Psoas muscle (tissue), 7 donors: ENCODE measurements at regions not wholly inside any gene's neighbourhood (a gene's known extent, or its start where the extent isn't known, plus 50 kb on each side); places are given as distances from the start of the nearest gene placed in this dataset.

Experiments used
- ATAC-seq, 4 donors: fragments of 200-7000 bp; cut with Tn5 transposase; one replicate each; pipeline ENCODE4 v1.9.1; 2020; ENCODE audit warnings: moderate library complexity in 3 of 4, mild to moderate bottlenecking in 2 of 4
- DNase-seq, 2 donors: peaks; one replicate each; pipeline ENCODE4 v3.0.0-alpha.2; 2020
- H3K27ac ChIP-seq: fragments of 200-600 bp; one replicate; pipeline ENCODE4 v1.8.0; 2022
- H3K27me3 ChIP-seq, 3 donors: fragments of 200-600 bp in 1 of 3; one replicate each; pipeline versions ENCODE4 v1.6.1 to v1.8.0; 2013 to 2022; ENCODE audit warnings: low read length in 2 of 3, mild to moderate bottlenecking in 2 of 3, moderate library complexity in 1 of 3; ENCODE audit not compliant: insufficient read depth in 3 of 3
- H3K36me3 ChIP-seq, 2 donors: fragments of 200-600 bp in 1 of 2; one replicate each; pipeline versions ENCODE4 v1.6.1 to v1.8.0; 2013 to 2022; ENCODE audit warnings: low read depth in 1 of 2, mild to moderate bottlenecking in 1 of 2, moderate library complexity in 1 of 2; ENCODE audit not compliant: insufficient read depth in 1 of 2
- H3K4me1 ChIP-seq: fragments of 200-600 bp; one replicate; pipeline ENCODE4 v1.8.0; 2022
- H3K4me3 ChIP-seq: fragments of 200-600 bp; one replicate; pipeline ENCODE4 v1.8.0; 2022; ENCODE audit warnings: mild to moderate bottlenecking
- H3K9me3 ChIP-seq: fragments of 200-600 bp; one replicate; pipeline ENCODE4 v1.8.0; 2022
- WGBS, 3 donors: extraction: QIAGEN DNeasy Blood & Tissue Kit; methylation state at CpG; one replicate each; pipeline versions ENCODE4 v1.1.6 to v1.1.7; 2013; 5-methylcytosine and 5-hydroxymethylcytosine counted together
- intact Hi-C, 2 donors: fragments of 100-400 bp; cut with DNase I; formaldehyde crosslinking; loops; one replicate each; pipeline versions ENCODE4 v1.11.0 to v1.14.2; 2022
- TF ChIP-seq, protein P1 (sequence below): fragments of 200-600 bp; IDR thresholded peaks from one replicate; pipeline ENCODE4 v1.8.0; 2022; ENCODE audit warnings: antibody characterized with exemption
- donor health status: healthy with polysubstance abuse.
- donor health status: DM: no; HTN: no; CAD: no; lungs with moderate emphysema.
- donor health status: Bipolar disorder and iron deficiency.
- donor health status: healthy.
- donor health status: DM: yes; HTN: yes; CAD: no.
- donor health status: DM: no; HTN: no; CAD: no.
- donor health status: DM: yes; HTN: yes; CAD: no.

DNA sequence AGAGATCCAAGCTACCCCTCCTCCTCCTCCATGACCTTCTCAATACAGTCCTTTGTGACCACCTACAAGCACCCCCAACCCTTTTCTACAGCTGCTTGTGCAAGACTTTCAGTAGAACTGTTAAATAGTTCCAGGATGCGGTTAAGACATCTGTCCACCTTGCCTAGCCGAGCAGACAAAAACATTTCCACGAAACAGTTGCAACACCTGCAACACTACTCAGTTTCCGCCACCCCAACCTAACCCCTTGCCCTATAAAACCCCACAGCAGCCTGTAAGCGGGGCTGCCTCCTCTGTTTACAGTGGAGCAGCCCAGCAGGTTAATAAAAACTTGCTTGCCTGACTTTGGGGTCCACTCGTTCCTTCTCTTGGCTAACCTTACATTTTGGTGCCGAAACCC lies 1803.5 kb upstream of the CDH6 start:
- TF ChIP-seq, protein P1, sequence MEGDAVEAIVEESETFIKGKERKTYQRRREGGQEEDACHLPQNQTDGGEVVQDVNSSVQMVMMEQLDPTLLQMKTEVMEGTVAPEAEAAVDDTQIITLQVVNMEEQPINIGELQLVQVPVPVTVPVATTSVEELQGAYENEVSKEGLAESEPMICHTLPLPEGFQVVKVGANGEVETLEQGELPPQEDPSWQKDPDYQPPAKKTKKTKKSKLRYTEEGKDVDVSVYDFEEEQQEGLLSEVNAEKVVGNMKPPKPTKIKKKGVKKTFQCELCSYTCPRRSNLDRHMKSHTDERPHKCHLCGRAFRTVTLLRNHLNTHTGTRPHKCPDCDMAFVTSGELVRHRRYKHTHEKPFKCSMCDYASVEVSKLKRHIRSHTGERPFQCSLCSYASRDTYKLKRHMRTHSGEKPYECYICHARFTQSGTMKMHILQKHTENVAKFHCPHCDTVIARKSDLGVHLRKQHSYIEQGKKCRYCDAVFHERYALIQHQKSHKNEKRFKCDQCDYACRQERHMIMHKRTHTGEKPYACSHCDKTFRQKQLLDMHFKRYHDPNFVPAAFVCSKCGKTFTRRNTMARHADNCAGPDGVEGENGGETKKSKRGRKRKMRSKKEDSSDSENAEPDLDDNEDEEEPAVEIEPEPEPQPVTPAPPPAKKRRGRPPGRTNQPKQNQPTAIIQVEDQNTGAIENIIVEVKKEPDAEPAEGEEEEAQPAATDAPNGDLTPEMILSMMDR: no peak
- no peaks in the 10 kb centered on the region for H3K4me1 ChIP-seq
- 82 to 93% (median 90%) methylated on average over 7 of the region's 7 CpGs for WGBS, 3 donors
- H3K36me3 ChIP-seq: no peaks in the 10 kb centered on the region
- no peak overlapping the region for H3K27ac ChIP-seq
- H3K9me3 ChIP-seq: no peaks in the 10 kb centered on the region
- intact Hi-C loops: no loop called here
- no peak overlapping the region for H3K4me3 ChIP-seq
- DNase-seq (no peak), ATAC-seq (no peak)
- H3K27me3 ChIP-seq: no peaks in the 10 kb centered on the region

DNA sequence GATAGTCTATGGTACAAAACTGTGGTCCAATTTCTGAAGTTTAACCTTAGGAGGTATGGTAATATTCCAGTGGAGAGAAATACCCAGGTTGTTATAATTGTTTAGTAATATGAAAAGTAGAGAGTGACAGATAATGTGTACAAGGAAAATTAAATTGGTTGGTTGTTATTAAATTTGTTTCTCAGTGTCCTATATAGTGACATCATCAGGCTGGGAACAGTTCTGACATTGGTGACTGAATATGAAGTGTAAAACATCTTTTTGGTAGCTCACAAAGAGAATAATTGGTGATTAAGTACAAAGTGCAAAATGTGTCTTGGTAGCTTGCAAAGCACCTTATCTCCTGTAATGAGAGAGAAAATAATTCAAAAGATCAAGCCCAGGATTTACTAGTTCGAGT lies 1806.1 kb upstream of the CDH6 start:
- Histone ChIP-seq H3K4me3 (no peak overlapping the region), H3K4me1 (no peaks in the 10 kb centered on the region), H3K27me3 (no peaks in the 10 kb centered on the region), H3K36me3 (no peaks in the 10 kb centered on the region), H3K27ac (no peak overlapping the region), H3K9me3 (no peaks in the 10 kb centered on the region)
- ATAC-seq (no peak), DNase-seq (no peak)
- intact Hi-C loops: no loop called here
- TF ChIP-seq, protein P1: no peak
- WGBS, 3 donors: 34 to 39% (median 39%) methylated on average over 1 of the region's 1 CpG

DNA sequence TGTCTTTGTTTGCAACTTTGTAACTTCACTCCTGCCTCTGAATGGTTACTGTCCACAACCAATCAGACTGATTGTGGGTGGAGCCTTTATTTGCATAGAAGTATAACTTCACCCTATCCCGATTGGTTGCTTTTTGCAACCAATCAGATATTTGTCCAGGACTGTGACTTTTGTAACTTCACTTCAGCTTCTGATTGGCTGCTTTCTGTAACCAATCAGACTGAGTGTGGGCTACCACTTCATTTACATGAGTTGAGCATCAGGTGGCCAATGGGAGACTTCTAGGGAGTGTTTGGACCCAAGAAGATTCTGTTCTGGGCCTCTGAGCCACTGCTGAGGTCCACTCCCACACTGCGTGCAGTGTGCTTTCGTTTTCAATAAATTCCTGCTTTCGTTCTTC lies 1810.7 kb upstream of the CDH6 start:
- intact Hi-C loops: no loop called here
- no peaks in the 10 kb centered on the region for H3K4me1 ChIP-seq
- TF ChIP-seq, protein P1: no peak
- no peaks in the 10 kb centered on the region for H3K36me3 ChIP-seq
- no peak for DNase-seq
- no peak overlapping the region for H3K27ac ChIP-seq
- H3K27me3 ChIP-seq: no peaks in the 10 kb centered on the region
- WGBS, 3 donors: 85 to 91% (median 87%) methylated on average over 4 of the region's 4 CpGs
- no peak overlapping the region for H3K4me3 ChIP-seq
- no peak for ATAC-seq
- no peaks in the 10 kb centered on the region for H3K9me3 ChIP-seq

DNA sequence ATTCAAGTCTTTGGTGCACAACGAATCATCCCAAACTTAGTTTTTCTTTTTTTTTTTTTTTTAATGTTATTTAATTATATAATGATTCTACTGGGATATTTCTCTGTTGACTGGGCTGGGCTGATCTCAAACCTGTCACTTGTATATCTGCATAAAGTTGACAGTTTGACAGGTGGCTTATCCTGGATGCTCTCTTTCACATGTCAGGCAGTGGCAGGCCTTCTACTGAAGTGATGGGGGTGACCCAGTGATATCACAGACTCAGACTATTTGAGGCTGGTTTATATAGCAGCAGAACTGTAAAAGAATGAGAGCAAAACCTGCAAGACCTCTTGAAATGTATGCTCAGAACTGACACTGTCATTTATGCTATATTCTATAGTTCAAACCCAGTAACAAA lies 1813.5 kb upstream of the CDH6 start:
- no peak overlapping the region for H3K27ac ChIP-seq
- no peak for ATAC-seq
- DNase-seq: no peak
- H3K4me3 ChIP-seq: no peak overlapping the region
- H3K27me3 ChIP-seq: no peaks in the 10 kb centered on the region
- intact Hi-C loops: no loop called here
- H3K4me1 ChIP-seq: no peaks in the 10 kb centered on the region
- WGBS, 3 donors: 42 to 86% (median 46%) methylated on average over 1 of the region's 1 CpG
- H3K9me3 ChIP-seq: no peaks in the 10 kb centered on the region
- no peaks in the 10 kb centered on the region for H3K36me3 ChIP-seq
- TF ChIP-seq, protein P1: no peak

DNA sequence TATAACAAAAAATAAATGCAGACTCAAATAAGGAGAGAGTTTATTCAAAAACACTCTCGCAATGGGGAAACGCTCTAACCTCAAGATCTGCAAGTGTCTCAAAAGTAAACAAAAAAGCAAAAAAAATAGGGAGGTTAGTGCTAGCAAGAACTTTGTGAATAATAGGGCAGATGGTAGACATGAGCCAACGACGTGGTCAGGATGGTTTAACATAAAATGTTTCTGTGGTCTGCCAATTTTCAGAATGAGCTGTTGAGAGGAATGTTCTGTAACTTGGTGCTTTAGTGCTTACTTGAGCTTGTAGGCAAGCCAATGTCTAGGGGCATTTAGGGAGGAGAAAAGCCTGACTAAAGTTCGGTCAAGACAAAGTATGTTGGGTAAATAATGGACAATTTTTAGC lies 1813.9 kb upstream of the CDH6 start:
- no peak for DNase-seq
- TF ChIP-seq, protein P1: no peak

More for the DNA sequence above, 1813.9 kb upstream of the CDH6 start:
- Histone ChIP-seq H3K4me1 (no peaks in the 10 kb centered on the region), H3K27ac (no peak overlapping the region), H3K4me3 (no peak overlapping the region), H3K36me3 (no peaks in the 10 kb centered on the region), H3K27me3 (no peaks in the 10 kb centered on the region), H3K9me3 (no peaks in the 10 kb centered on the region)
- 79 to 85% (median 85%) methylated on average over 5 of the region's 5 CpGs for WGBS, 3 donors
- intact Hi-C loops: no loop called here
- no peak for ATAC-seq
